K562 (cell line): ENCODE measurements at regions not wholly inside any gene's neighbourhood (a gene's known extent, or its start where the extent isn't known, plus 50 kb on each side); places are given as distances from the start of the nearest gene placed in this dataset.

Source experiments
- ATAC-seq: fragments of 200-7000 bp; cut with Tn5 transposase; 3 replicates; pipeline ENCODE4 v1.9.1; 2020; ENCODE audit warnings: moderate library complexity
- BruUV-seq: library from RNA; stranded (reverse); fragments of 400-500 nt; replicated peaks from 2 replicates; lab custom pipeline; 2021; lab: Mats Ljungman, UMichigan
- CTCF ChIA-PET: fragments of 300-600 bp; formaldehyde crosslinking; extraction: SDS; loops from one replicate; lab custom pipeline; 2021; ENCODE audit warnings: low intra/inter-chr PET ratio; lab: Yijun Ruan, JAX
- POLR2A ChIA-PET: fragments of 300-600, 350-650 bp; sonication (Branson Sonifier 250); formaldehyde crosslinking; extraction: SDS; loops from one replicate; lab custom pipeline; 2021; ENCODE audit warnings: antibody characterized with exemption, inconsistent platforms; lab: Yijun Ruan, JAX
- DNase-seq, 4 experiments: peaks; one replicate each; pipeline versions ENCODE4 v3.0.0 to v3.0.0-alpha.2; 2011 to 2018; ENCODE audit warnings: low spot score in 3 of 4, mixed read lengths in 3 of 4; ENCODE audit errors: extremely low read depth in 1 of 4
- FAIRE-seq: peaks from 2 replicates; lab custom pipeline; 2011; peaks lifted over from hg19 to GRCh38; lab: Jason Lieb, UNC
- H2AFZ ChIP-seq: 2 replicates; pipeline ENCODE4 v1.6.0; 2011; ENCODE audit warnings: low read depth, low read length, control low read depth, inconsistent platforms
- H3K27ac ChIP-seq: fragments of 200-600 bp; 3 replicates; pipeline ENCODE4 v1.8.0; 2011; ENCODE audit warnings: low read depth, mild to moderate bottlenecking, control low read depth, inconsistent platforms, low read length, moderate library complexity, mixed read lengths; ENCODE audit errors: extremely low read depth
- H3K27me3 ChIP-seq, 2 experiments: fragments of 300-600 bp in 1 of 2; 2 replicates in 1 of 2; 3 replicates in 1 of 2; pipeline versions ENCODE4 v1.6.0 to v1.8.0; 2011; ENCODE audit warnings: inconsistent platforms in 2 of 2, low read length in 2 of 2, mild to moderate bottlenecking in 1 of 2, mixed read lengths in 1 of 2, moderate library complexity in 1 of 2; ENCODE audit not compliant: control insufficient read depth in 2 of 2, insufficient read depth in 2 of 2
- H3K36me3 ChIP-seq: fragments of 300-600 bp; 3 replicates; pipeline ENCODE4 v1.8.0; 2011; ENCODE audit warnings: mild to moderate bottlenecking, low read length, inconsistent platforms; ENCODE audit not compliant: control insufficient read depth, insufficient read depth
- H3K4me1 ChIP-seq, 2 experiments: fragments of 200-600 bp in 1 of 2; replicated peaks in 1 of 2; 2 replicates in 1 of 2; 3 replicates in 1 of 2; pipeline versions ENCODE4 v1.5.1 to v1.8.0; 2011; ENCODE audit warnings: inconsistent platforms in 2 of 2, low read length in 2 of 2, mild to moderate bottlenecking in 1 of 2, mixed read lengths in 1 of 2, moderate library complexity in 1 of 2; ENCODE audit not compliant: control insufficient read depth in 2 of 2, insufficient read depth in 2 of 2
- H3K4me2 ChIP-seq: 2 replicates; pipeline ENCODE4 v1.6.1; 2011; ENCODE audit warnings: low read length, control low read depth, inconsistent platforms, mixed read lengths; ENCODE audit not compliant: insufficient read depth
- H3K4me3 ChIP-seq: fragments of 200-600 bp; sonication (generic), shearing (Covaris generic); 2 replicates; pipeline ENCODE4 v1.5.1; 2016; ENCODE audit warnings: control low read depth, inconsistent platforms
- H3K79me2 ChIP-seq: fragments of 200-600 bp; 3 replicates; pipeline ENCODE4 v1.8.0; 2011; ENCODE audit warnings: low read length, inconsistent platforms; ENCODE audit not compliant: control insufficient read depth, insufficient read depth
- H3K9ac ChIP-seq, 2 experiments: 2 replicates each; pipeline versions ENCODE4 v1.6.0 to v1.6.1; 2011; ENCODE audit warnings: low read depth in 2 of 2, low read length in 2 of 2, control low read depth in 1 of 2, inconsistent platforms in 1 of 2, mild to moderate bottlenecking in 1 of 2, mixed read lengths in 1 of 2; ENCODE audit not compliant: insufficient read depth in 1 of 2
- H3K9me1 ChIP-seq: one replicate; pipeline ENCODE4 v1.6.0; 2011; ENCODE audit warnings: inconsistent platforms, mild to moderate bottlenecking, low read length, moderate library complexity; ENCODE audit not compliant: control insufficient read depth, insufficient read depth
- H3K9me3 ChIP-seq: replicated peaks from 2 replicates; pipeline ENCODE4 v1.5.1; 2011; ENCODE audit warnings: low read depth, low read length, inconsistent platforms; ENCODE audit not compliant: control insufficient read depth, insufficient read depth
- H4K20me1 ChIP-seq: replicated peaks from 2 replicates; pipeline ENCODE4 v1.6.1; 2011; ENCODE audit warnings: low read length, inconsistent platforms, mixed read lengths; ENCODE audit not compliant: control insufficient read depth, insufficient read depth
- FOXA3 ChIP-seq, 2 experiments: fragments of 450-650 bp in 1 of 2; sonication (generic) in 1 of 2; formaldehyde crosslinking; IDR thresholded peaks in 1 of 2; conservative IDR thresholded peaks in 1 of 2; 2 replicates each; pipeline versions ENCODE4 v1.4.0 to v1.8.0; 2020 to 2022; ENCODE audit warnings: mild to moderate bottlenecking in 2 of 2, missing genetic modification reagents in 1 of 2
- GTF2F1 ChIP-seq: IDR thresholded peaks from 2 replicates; pipeline ENCODE4 v1.6.1; 2011; ENCODE audit warnings: low read depth, low read length, improper control_type of control experiment
- HDGF ChIP-seq: fragments of 450-650 bp; IDR thresholded peaks from 2 replicates; pipeline ENCODE4 v1.6.1; 2016
- HNRNPH1 ChIP-seq: fragments of 200-400 bp; formaldehyde crosslinking; optimal IDR thresholded peaks from 2 replicates; pipeline ENCODE3; 2017; ENCODE audit warnings: low read depth, mild to moderate bottlenecking, low read length, moderate library complexity
- NR1H2 ChIP-seq: sonication (generic); formaldehyde crosslinking; IDR thresholded peaks from 2 replicates; pipeline ENCODE4 v1.4.0; 2020; ENCODE audit warnings: mild to moderate bottlenecking, missing genetic modification reagents
- NR3C1 ChIP-seq: sonication (generic); formaldehyde crosslinking; IDR thresholded peaks from 2 replicates; pipeline ENCODE4 v1.8.1; 2022; ENCODE audit warnings: missing genetic modification reagents
- PURB ChIP-seq: sonication (generic); formaldehyde crosslinking; IDR thresholded peaks from 2 replicates; pipeline ENCODE4 v1.9.0; 2021; ENCODE audit warnings: low read depth, mild to moderate bottlenecking, missing genetic modification reagents
- ZFP36 ChIP-seq: fragments of 150-350 bp; IDR thresholded peaks from 2 replicates; pipeline ENCODE4 v1.6.1; 2018; ENCODE audit warnings: low read length, low read depth; ENCODE audit not compliant: partially characterized antibody
- ZNF445 ChIP-seq: fragments of 250-450 bp; sonication (Bioruptor Pico); IDR thresholded peaks from 2 replicates; pipeline ENCODE4 v1.4.0; 2020; ENCODE audit warnings: low read depth, mild to moderate bottlenecking, moderate library complexity
- ZNF717 ChIP-seq: fragments of 250-450 bp; sonication (Bioruptor Pico); IDR thresholded peaks from 2 replicates; pipeline ENCODE4 v1.5.0; 2021
- ZNF77 ChIP-seq: fragments of 250-450 bp; sonication (Bioruptor Pico); IDR thresholded peaks from 2 replicates; pipeline ENCODE4 v1.5.0; 2020
- ZSCAN32 ChIP-seq: fragments of 450-650 bp; formaldehyde crosslinking; IDR thresholded peaks from 2 replicates; pipeline ENCODE4 v1.4.0; 2020; ENCODE audit warnings: mild to moderate bottlenecking, moderate library complexity
- WGBS: fragments of 100-300 bp; shearing (Covaris generic); methylation state at CpG from one replicate; pipeline ENCODE4 v1.1.6; 2016; ENCODE audit warnings: low coverage, mixed read lengths; ENCODE audit not compliant: insufficient coverage; ENCODE audit errors: missing lambda C conversion rate; 5-methylcytosine and 5-hydroxymethylcytosine counted together
- in situ Hi-C: fragments of 300-500 bp; cut with MboI; formaldehyde crosslinking; loops from 4 replicates; pipeline ENCODE4 v1.15.0; 2018; ENCODE audit warnings: inconsistent platforms, mixed read lengths
- intact Hi-C: fragments of 100-400 bp; cut with micrococcal nuclease; formaldehyde crosslinking; loops from 2 replicates; pipeline ENCODE4 v1.14.2; 2022
- TF ChIP-seq, protein P1 (sequence below), 2 experiments: fragments of 450-650 bp; IDR thresholded peaks; 2 replicates each; pipeline ENCODE4 v1.6.1; 2018; ENCODE audit warnings: mild to moderate bottlenecking in 2 of 2, low read depth in 1 of 2; ENCODE audit not compliant: partially characterized antibody in 2 of 2
- TF ChIP-seq, protein P2 (sequence below), 3 experiments: fragments of 200-800 bp in 1 of 3; fragments of 250-450 bp in 1 of 3; fragments of 450-650 bp in 1 of 3; sonication (Bioruptor Pico) in 1 of 3; sonication (Bioruptor generic) in 1 of 3; formaldehyde crosslinking in 1 of 3; IDR thresholded peaks; 2 replicates each; pipeline versions ENCODE4 v1.6.1 to v1.8.0; 2016 to 2022; ENCODE audit warnings: mild to moderate bottlenecking in 2 of 3, missing genetic modification characterization in 2 of 3, missing compliant biosample characterization in 1 of 3, moderate library complexity in 1 of 3

DNA sequence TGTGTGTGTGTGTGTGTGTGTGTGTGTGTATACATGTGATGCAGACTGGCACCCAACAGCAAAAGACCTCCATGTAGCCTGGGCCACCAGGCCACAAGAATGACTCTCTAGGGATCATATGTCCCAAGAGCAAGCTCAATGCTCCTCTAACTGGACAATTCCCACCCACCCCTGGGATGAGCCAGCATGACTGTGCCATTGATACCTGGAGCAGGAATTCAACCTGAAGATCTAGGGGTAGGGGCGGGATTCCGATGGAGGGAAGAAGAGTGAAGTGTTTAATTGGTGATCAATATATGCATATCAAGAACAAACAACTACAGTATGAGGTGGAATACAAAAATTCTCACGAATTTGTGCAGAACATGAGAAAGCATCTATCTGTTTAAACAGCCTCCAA is 136.2 kb downstream of the PSMG1 start (continued):
- TF ChIP-seq, protein P1, sequence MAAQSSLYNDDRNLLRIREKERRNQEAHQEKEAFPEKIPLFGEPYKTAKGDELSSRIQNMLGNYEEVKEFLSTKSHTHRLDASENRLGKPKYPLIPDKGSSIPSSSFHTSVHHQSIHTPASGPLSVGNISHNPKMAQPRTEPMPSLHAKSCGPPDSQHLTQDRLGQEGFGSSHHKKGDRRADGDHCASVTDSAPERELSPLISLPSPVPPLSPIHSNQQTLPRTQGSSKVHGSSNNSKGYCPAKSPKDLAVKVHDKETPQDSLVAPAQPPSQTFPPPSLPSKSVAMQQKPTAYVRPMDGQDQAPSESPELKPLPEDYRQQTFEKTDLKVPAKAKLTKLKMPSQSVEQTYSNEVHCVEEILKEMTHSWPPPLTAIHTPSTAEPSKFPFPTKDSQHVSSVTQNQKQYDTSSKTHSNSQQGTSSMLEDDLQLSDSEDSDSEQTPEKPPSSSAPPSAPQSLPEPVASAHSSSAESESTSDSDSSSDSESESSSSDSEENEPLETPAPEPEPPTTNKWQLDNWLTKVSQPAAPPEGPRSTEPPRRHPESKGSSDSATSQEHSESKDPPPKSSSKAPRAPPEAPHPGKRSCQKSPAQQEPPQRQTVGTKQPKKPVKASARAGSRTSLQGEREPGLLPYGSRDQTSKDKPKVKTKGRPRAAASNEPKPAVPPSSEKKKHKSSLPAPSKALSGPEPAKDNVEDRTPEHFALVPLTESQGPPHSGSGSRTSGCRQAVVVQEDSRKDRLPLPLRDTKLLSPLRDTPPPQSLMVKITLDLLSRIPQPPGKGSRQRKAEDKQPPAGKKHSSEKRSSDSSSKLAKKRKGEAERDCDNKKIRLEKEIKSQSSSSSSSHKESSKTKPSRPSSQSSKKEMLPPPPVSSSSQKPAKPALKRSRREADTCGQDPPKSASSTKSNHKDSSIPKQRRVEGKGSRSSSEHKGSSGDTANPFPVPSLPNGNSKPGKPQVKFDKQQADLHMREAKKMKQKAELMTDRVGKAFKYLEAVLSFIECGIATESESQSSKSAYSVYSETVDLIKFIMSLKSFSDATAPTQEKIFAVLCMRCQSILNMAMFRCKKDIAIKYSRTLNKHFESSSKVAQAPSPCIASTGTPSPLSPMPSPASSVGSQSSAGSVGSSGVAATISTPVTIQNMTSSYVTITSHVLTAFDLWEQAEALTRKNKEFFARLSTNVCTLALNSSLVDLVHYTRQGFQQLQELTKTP (IDR thresholded peaks at IDR 0.05; ENCODE audit: low read depth in 1 of 2, partially characterized antibody in 2 of 2), result no peak

DNA sequence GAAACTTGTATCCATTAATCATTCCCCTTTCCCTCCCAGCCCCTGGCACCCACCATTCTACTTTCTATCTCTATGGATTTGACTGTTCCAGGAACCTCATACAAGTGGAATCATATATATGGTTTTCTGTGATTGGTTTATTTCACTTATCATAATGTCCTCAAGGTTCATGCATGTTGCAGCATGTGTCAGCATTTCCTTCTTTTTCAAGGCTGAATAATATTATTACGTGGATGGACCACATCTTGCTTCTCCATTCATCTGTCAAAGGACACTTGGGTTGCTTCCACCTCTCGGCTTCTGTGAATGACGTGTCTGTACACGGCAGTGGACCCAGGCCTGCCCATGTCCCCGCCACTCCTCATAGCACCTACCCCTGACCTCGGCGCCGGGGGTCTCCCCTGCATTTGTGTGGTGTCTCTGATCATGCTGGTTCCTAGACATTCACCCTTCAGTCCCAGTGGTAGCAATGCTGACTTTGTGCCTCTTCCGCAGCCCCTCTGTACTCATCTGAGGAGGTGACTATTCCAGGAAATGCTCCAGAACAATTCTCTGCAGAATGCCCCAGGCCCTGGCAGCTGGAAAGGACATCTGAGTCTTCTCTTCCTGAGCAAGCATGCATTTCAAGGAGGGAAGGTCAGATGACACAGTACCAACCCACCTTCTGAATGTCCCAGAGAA is 136.9 kb downstream of the PSMG1 start:
- ATAC-seq (no peak), FAIRE-seq (no peak), DNase-seq (no peak)
- in situ Hi-C loops, result no loop called here
- Histone ChIP-seq H3K9me1 (no peaks in the 10 kb centered on the region), H3K36me3 (no peaks in the 10 kb centered on the region), H3K27ac (no peak overlapping the region), H3K9me3 (no peaks in the 10 kb centered on the region), H3K4me1 (no peaks in the 10 kb centered on the region), H3K4me3 (no peak overlapping the region), H3K27me3 (peaks cover 2 to 14% of the 10 kb centered on the region in 2 experiments; a peak in 3 of 5 replicates), H3K79me2 (no peaks in the 10 kb centered on the region), H4K20me1 (no peaks in the 10 kb centered on the region), H3K4me2 (no peak overlapping the region), H3K9ac (no peak overlapping the region), H2AFZ (no peak overlapping the region)
- WGBS, result 0% methylated on average over 9 of the region's 9 CpGs
- intact Hi-C loops, result no loop called here
- POLR2A ChIA-PET, result no interaction called here
- BruUV-seq, result no TSS peak
- CTCF ChIA-PET, result no interaction called here
- TF ChIP-seq ZFP36, result no peak
- no peak for TF ChIP-seq ZNF77
- TF ChIP-seq FOXA3 (CRISPR knock-in tag; conservative IDR thresholded peaks at IDR 0.05 in 1 of 2, IDR thresholded peaks at IDR 0.05 in 1 of 2), result no peak
- no peak for TF ChIP-seq ZNF445 (CRISPR knock-in tag)
- no peak for TF ChIP-seq NR1H2 (CRISPR knock-in tag)
- no peak for TF ChIP-seq PURB (CRISPR knock-in tag)
- TF ChIP-seq ZSCAN32 (CRISPR knock-in tag), result no peak
- no peak for TF ChIP-seq ZNF717
- TF ChIP-seq NR3C1 (CRISPR knock-in tag), result no peak
- TF ChIP-seq HNRNPH1, result no peak
- TF ChIP-seq HDGF, result no peak
- TF ChIP-seq, protein P2, sequence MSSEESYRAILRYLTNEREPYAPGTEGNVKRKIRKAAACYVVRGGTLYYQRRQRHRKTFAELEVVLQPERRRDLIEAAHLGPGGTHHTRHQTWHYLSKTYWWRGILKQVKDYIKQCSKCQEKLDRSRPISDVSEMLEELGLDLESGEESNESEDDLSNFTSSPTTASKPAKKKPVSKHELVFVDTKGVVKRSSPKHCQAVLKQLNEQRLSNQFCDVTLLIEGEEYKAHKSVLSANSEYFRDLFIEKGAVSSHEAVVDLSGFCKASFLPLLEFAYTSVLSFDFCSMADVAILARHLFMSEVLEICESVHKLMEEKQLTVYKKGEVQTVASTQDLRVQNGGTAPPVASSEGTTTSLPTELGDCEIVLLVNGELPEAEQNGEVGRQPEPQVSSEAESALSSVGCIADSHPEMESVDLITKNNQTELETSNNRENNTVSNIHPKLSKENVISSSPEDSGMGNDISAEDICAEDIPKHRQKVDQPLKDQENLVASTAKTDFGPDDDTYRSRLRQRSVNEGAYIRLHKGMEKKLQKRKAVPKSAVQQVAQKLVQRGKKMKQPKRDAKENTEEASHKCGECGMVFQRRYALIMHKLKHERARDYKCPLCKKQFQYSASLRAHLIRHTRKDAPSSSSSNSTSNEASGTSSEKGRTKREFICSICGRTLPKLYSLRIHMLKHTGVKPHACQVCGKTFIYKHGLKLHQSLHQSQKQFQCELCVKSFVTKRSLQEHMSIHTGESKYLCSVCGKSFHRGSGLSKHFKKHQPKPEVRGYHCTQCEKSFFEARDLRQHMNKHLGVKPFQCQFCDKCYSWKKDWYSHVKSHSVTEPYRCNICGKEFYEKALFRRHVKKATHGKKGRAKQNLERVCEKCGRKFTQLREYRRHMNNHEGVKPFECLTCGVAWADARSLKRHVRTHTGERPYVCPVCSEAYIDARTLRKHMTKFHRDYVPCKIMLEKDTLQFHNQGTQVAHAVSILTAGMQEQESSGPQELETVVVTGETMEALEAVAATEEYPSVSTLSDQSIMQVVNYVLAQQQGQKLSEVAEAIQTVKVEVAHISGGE (CRISPR knock-in tag; IDR thresholded peaks at IDR 0.05), result no peak
- TF ChIP-seq GTF2F1, result no peak
